ENCODE measurements at regions not wholly inside any gene's neighbourhood (a gene's known extent, or its start where the extent isn't known, plus 50 kb on each side); places are given as distances from the start of the nearest gene placed in this dataset.

GRCh38 chr11:13608656-13609055, 59.8 kb upstream of the FAR1 start:
- no peak for TF ChIP-seq CTCF (conservative IDR thresholded peaks at IDR 0.05; ENCODE audit: low read depth, low read length)
- no peak for TF ChIP-seq RCOR1 (IDR thresholded peaks at IDR 0.05; ENCODE audit: insufficient replicate concordance, low read length)
- no peak for TF ChIP-seq CHD1 (IDR thresholded peaks at IDR 0.05; ENCODE audit: low read depth, low read length)
- TF ChIP-seq MAZ (IDR thresholded peaks at IDR 0.05; ENCODE audit: borderline replicate concordance, low read depth, low read length): no peak
- no peak for TF ChIP-seq SMC3 (IDR thresholded peaks at IDR 0.05; ENCODE audit: low read depth, low read length)

All from IMR-90 (cell line).